CD4-positive, alpha-beta T cell (primary cell): ENCODE measurements at regions not wholly inside any gene's neighbourhood (a gene's known extent, or its start where the extent isn't known, plus 50 kb on each side); places are given as distances from the start of the nearest gene placed in this dataset.

ENCODE experiments used
- ATAC-seq: fragments of 200-7000 bp; cut with Tn5 transposase; one replicate; pipeline ENCODE4 v1.10.0; 2022; ENCODE audit warnings: mild to moderate bottlenecking; ENCODE audit not compliant: poor library complexity
- CTCF ChIA-PET: fragments of 350-600 bp; sonication (Branson Sonifier 250); formaldehyde crosslinking; loops from one replicate; lab custom pipeline; 2021; ENCODE audit warnings: antibody characterized with exemption, inconsistent platforms; lab: Charles Lee
- POLR2A ChIA-PET: fragments of 350-600 bp; sonication (Branson Sonifier 250); formaldehyde crosslinking; loops from one replicate; lab custom pipeline; 2021; ENCODE audit warnings: antibody characterized with exemption, inconsistent platforms; lab: Charles Lee
- DNase-seq, 14 experiments: peaks; one replicate each; pipeline ENCODE4 v3.0.0-alpha.2; 2013 to 2020; ENCODE audit warnings: mixed read lengths in 2 of 14
- H3K27ac ChIP-seq, 2 donors: one replicate each; pipeline versions ENCODE4 v1.5.1 to v1.7.0; 2013; ENCODE audit warnings: low read length in 2 of 2, low read depth in 1 of 2, mild to moderate bottlenecking in 1 of 2
- H3K27me3 ChIP-seq, 2 experiments: 1 replicate in 1 of 2; 2 replicates in 1 of 2; pipeline versions ENCODE4 v1.6.1 to v1.7.0; 2013; ENCODE audit warnings: low read length in 2 of 2, control low read depth in 1 of 2, mild to moderate bottlenecking in 1 of 2, moderate library complexity in 1 of 2; ENCODE audit not compliant: insufficient read depth in 2 of 2, control insufficient read depth in 1 of 2
- H3K36me3 ChIP-seq: one replicate; pipeline ENCODE4 v1.6.1; 2013; ENCODE audit warnings: low read length, control low read depth; ENCODE audit not compliant: insufficient read depth
- H3K4me1 ChIP-seq: one replicate; pipeline ENCODE4 v1.6.1; 2013; ENCODE audit warnings: low read length, control low read depth; ENCODE audit not compliant: insufficient read depth
- H3K4me3 ChIP-seq: one replicate; pipeline ENCODE4 v1.5.1; 2013; ENCODE audit warnings: mild to moderate bottlenecking, low read length, moderate library complexity
- H3K9me3 ChIP-seq, 2 experiments: 1 replicate in 1 of 2; 2 replicates in 1 of 2; pipeline versions ENCODE4 v1.6.1 to v1.7.0; 2013; ENCODE audit warnings: low read length in 2 of 2, mild to moderate bottlenecking in 2 of 2, control low read depth in 1 of 2, moderate library complexity in 1 of 2; ENCODE audit not compliant: control insufficient read depth in 1 of 2, insufficient read depth in 1 of 2
- H3K27ac Mint-ChIP-seq: one replicate; pipeline ENCODE4 v1.8.0; 2020; ENCODE audit warnings: mixed read lengths
- H3K27me3 Mint-ChIP-seq: one replicate; pipeline ENCODE4 v1.8.0; 2021; ENCODE audit warnings: mixed read lengths
- H3K36me3 Mint-ChIP-seq: one replicate; pipeline ENCODE4 v1.8.0; 2021; ENCODE audit warnings: low read depth, mixed read lengths
- H3K4me1 Mint-ChIP-seq: one replicate; pipeline ENCODE4 v1.8.0; 2021; ENCODE audit warnings: low read depth, mixed read lengths
- H3K4me3 Mint-ChIP-seq: one replicate; pipeline ENCODE4 v1.8.0; 2020; ENCODE audit warnings: mild to moderate bottlenecking, mixed read lengths
- H3K9me3 Mint-ChIP-seq: one replicate; pipeline ENCODE4 v1.8.0; 2020; ENCODE audit warnings: mixed read lengths
- CTCF ChIP-seq: fragments of 200-600 bp; IDR thresholded peaks from one replicate; pipeline ENCODE4 v1.8.0; 2022; ENCODE audit warnings: antibody characterized with exemption, mild to moderate bottlenecking
- intact Hi-C, 2 experiments: fragments of 100-400 bp; cut with DNase I in 1 of 2; cut with micrococcal nuclease in 1 of 2; formaldehyde crosslinking; loops; one replicate each; pipeline versions ENCODE4 v1.15.1 to v1.9.0; 2023 to 2025; cut with DNase I, micrococcal nuclease

- H3K27me3 ChIP-seq: no peaks in the 10 kb centered on the region
- H3K9me3 ChIP-seq: no peaks in the 10 kb centered on the region
- H3K27ac Mint-ChIP-seq: no peak overlapping the region
- DNase-seq (no peak), ATAC-seq (no peak)
- no peak overlapping the region for H3K27ac ChIP-seq
- intact Hi-C loops: no loop called here
- H3K9me3 Mint-ChIP-seq: peaks cover 2% of the 10 kb centered on the region
- H3K4me1 ChIP-seq: no peaks in the 10 kb centered on the region
- no peaks in the 10 kb centered on the region for H3K36me3 ChIP-seq
- no peaks in the 10 kb centered on the region for H3K36me3 Mint-ChIP-seq
- no peak for TF ChIP-seq CTCF
- no peak overlapping the region for H3K4me3 ChIP-seq
- H3K4me1 Mint-ChIP-seq: no peaks in the 10 kb centered on the region
- H3K27me3 Mint-ChIP-seq: no peaks in the 10 kb centered on the region
- H3K4me3 Mint-ChIP-seq: no peak overlapping the region
- ChIA-PET POLR2A (no interaction called here), CTCF (no interaction called here)
Observed at GRCh38 chrX:7638078-7638710, 204.8 kb upstream of the VCX start.

GRCh38 chrX:7637066-7637465, 205.9 kb upstream of the VCX start:
- Histone ChIP-seq H3K27me3 (no peaks in the 10 kb centered on the region), H3K4me3 (no peak overlapping the region), H3K9me3 (peaks cover 0 to 2% of the 10 kb centered on the region in 2 experiments), H3K36me3 (no peaks in the 10 kb centered on the region), H3K4me1 (no peaks in the 10 kb centered on the region), H3K27ac (no peak overlapping the region)
- intact Hi-C loops: no loop called here
- H3K27ac Mint-ChIP-seq: no peak overlapping the region
- no peaks in the 10 kb centered on the region for H3K27me3 Mint-ChIP-seq
- no peaks in the 10 kb centered on the region for H3K4me1 Mint-ChIP-seq
- ChIA-PET CTCF (no interaction called here), POLR2A (no interaction called here)
- TF ChIP-seq CTCF: no peak
- no peak for DNase-seq
- no peaks in the 10 kb centered on the region for H3K9me3 Mint-ChIP-seq
- no peak for ATAC-seq
- H3K4me3 Mint-ChIP-seq: no peak overlapping the region
- no peaks in the 10 kb centered on the region for H3K36me3 Mint-ChIP-seq

- H3K4me3 Mint-ChIP-seq: no peak overlapping the region
Observed at GRCh38 chrX:7635604-7636003, 207.4 kb upstream of the VCX start.

More at GRCh38 chrX:7635604-7636003, 207.4 kb upstream of the VCX start:
- H3K9me3 ChIP-seq: peaks cover 4 to 8% of the 10 kb centered on the region in 2 experiments
- no peaks in the 10 kb centered on the region for H3K4me1 ChIP-seq
- Mint-ChIP-seq H3K27ac (no peak overlapping the region), H3K27me3 (no peaks in the 10 kb centered on the region), H3K9me3 (no peaks in the 10 kb centered on the region), H3K4me1 (no peaks in the 10 kb centered on the region), H3K36me3 (no peaks in the 10 kb centered on the region)
- H3K36me3 ChIP-seq: no peaks in the 10 kb centered on the region
- DNase-seq (no peak), ATAC-seq (no peak)
- H3K27me3 ChIP-seq: no peaks in the 10 kb centered on the region
- no peak overlapping the region for H3K4me3 ChIP-seq
- POLR2A ChIA-PET: no interaction called here
- CTCF ChIA-PET: no interaction called here
- H3K27ac ChIP-seq: no peak overlapping the region
- TF ChIP-seq CTCF: no peak
- intact Hi-C loops: no loop called here
